ENCODE measurements at regions not wholly inside any gene's neighbourhood (a gene's known extent, or its start where the extent isn't known, plus 50 kb on each side); places are given as distances from the start of the nearest gene placed in this dataset.

- H3K9ac ChIP-seq (ENCODE audit: low read length in 2 of 2), result no peak overlapping the region
- H3K4me1 ChIP-seq (ENCODE audit: control insufficient read depth, insufficient read depth, low read length), result peaks cover 8% of the 10 kb centered on the region
- peaks cover 3% of the 10 kb centered on the region in 2 donors for H3K27me3 ChIP-seq (ENCODE audit: control insufficient read depth in 1 of 2, insufficient read depth in 2 of 2, low read length in 2 of 2)
- no peaks in the 10 kb centered on the region for H3K36me3 ChIP-seq (ENCODE audit: control insufficient read depth in 2 of 2, insufficient read depth in 2 of 2, low read length in 2 of 2)
- H3K27ac ChIP-seq (ENCODE audit: low read length), result no peak overlapping the region
- H3K4me3 ChIP-seq (ENCODE audit: low read length in 2 of 2), result peak overlapping the region; percentile 31 to 60
- H3K9me3 ChIP-seq (ENCODE audit: control insufficient read depth in 2 of 2, low read length in 2 of 2), result no peaks in the 10 kb centered on the region
These were observed 78.2 kb downstream of the PTGR3 start for GRCh38 chr18:75130591-75131328.

GRCh38 chr18:75129717-75130477 lies 79.0 kb downstream of the PTGR3 start:
- no peaks in the 10 kb centered on the region for H3K36me3 ChIP-seq (ENCODE audit: control insufficient read depth in 2 of 2, insufficient read depth in 2 of 2, low read length in 2 of 2)
- H3K27ac ChIP-seq (ENCODE audit: low read length), result no peak overlapping the region
- H3K27me3 ChIP-seq (ENCODE audit: control insufficient read depth in 1 of 2, insufficient read depth in 2 of 2, low read length in 2 of 2), result peaks cover 0 to 3% of the 10 kb centered on the region in 2 donors
- H3K4me1 ChIP-seq (ENCODE audit: control insufficient read depth, insufficient read depth, low read length), result peaks cover 8% of the 10 kb centered on the region
- no peaks in the 10 kb centered on the region for H3K9me3 ChIP-seq (ENCODE audit: control insufficient read depth in 2 of 2, low read length in 2 of 2)
- no peak overlapping the region for H3K4me3 ChIP-seq (ENCODE audit: low read length in 2 of 2)
- H3K9ac ChIP-seq (ENCODE audit: low read length in 2 of 2), result no peak overlapping the region

- H3K4me3 ChIP-seq (ENCODE audit: low read length in 2 of 2), result no peak overlapping the region
- H3K4me1 ChIP-seq (ENCODE audit: control insufficient read depth, insufficient read depth, low read length), result peaks cover 8% of the 10 kb centered on the region
- H3K36me3 ChIP-seq (ENCODE audit: control insufficient read depth in 2 of 2, insufficient read depth in 2 of 2, low read length in 2 of 2), result no peaks in the 10 kb centered on the region
- H3K27me3 ChIP-seq (ENCODE audit: control insufficient read depth in 1 of 2, insufficient read depth in 2 of 2, low read length in 2 of 2), result peaks cover 0 to 3% of the 10 kb centered on the region in 2 donors
- no peaks in the 10 kb centered on the region for H3K9me3 ChIP-seq (ENCODE audit: control insufficient read depth in 2 of 2, low read length in 2 of 2)
- no peak overlapping the region for H3K27ac ChIP-seq (ENCODE audit: low read length)
- H3K9ac ChIP-seq (ENCODE audit: low read length in 2 of 2), result no peak overlapping the region
These were observed 79.8 kb downstream of the PTGR3 start for GRCh38 chr18:75128911-75129716.

GRCh38 chr18:75128051-75128605 lies 80.8 kb downstream of the PTGR3 start:
- H3K9me3 ChIP-seq (ENCODE audit: control insufficient read depth in 2 of 2, low read length in 2 of 2), result no peaks in the 10 kb centered on the region
- no peak overlapping the region for H3K9ac ChIP-seq (ENCODE audit: low read length in 2 of 2)
- H3K4me1 ChIP-seq (ENCODE audit: control insufficient read depth, insufficient read depth, low read length), result peaks cover 8% of the 10 kb centered on the region
- H3K36me3 ChIP-seq (ENCODE audit: control insufficient read depth in 2 of 2, insufficient read depth in 2 of 2, low read length in 2 of 2), result no peaks in the 10 kb centered on the region
- no peak overlapping the region for H3K27ac ChIP-seq (ENCODE audit: low read length)
- peaks cover 0 to 3% of the 10 kb centered on the region in 2 donors for H3K27me3 ChIP-seq (ENCODE audit: control insufficient read depth in 1 of 2, insufficient read depth in 2 of 2, low read length in 2 of 2)
- H3K4me3 ChIP-seq (ENCODE audit: low read length in 2 of 2), result no peak overlapping the region

GRCh38 chr18:75127143-75128021 lies 81.6 kb downstream of the PTGR3 start:
- Histone ChIP-seq H3K9me3 (ENCODE audit: control insufficient read depth in 2 of 2, low read length in 2 of 2) (no peaks in the 10 kb centered on the region), H3K9ac (ENCODE audit: low read length in 2 of 2) (no peak overlapping the region), H3K27ac (ENCODE audit: low read length) (no peak overlapping the region), H3K4me1 (ENCODE audit: control insufficient read depth, insufficient read depth, low read length) (peaks cover 8% of the 10 kb centered on the region), H3K4me3 (ENCODE audit: low read length in 2 of 2) (no peak overlapping the region), H3K27me3 (ENCODE audit: control insufficient read depth in 1 of 2, insufficient read depth in 2 of 2, low read length in 2 of 2) (peaks cover 0 to 3% of the 10 kb centered on the region in 2 donors), H3K36me3 (ENCODE audit: control insufficient read depth in 2 of 2, insufficient read depth in 2 of 2, low read length in 2 of 2) (no peaks in the 10 kb centered on the region)

GRCh38 chr18:75125382-75126331 lies 83.3 kb downstream of the PTGR3 start:
- no peak overlapping the region for H3K9ac ChIP-seq (ENCODE audit: low read length in 2 of 2)
- peaks cover 4% of the 10 kb centered on the region for H3K4me1 ChIP-seq (ENCODE audit: control insufficient read depth, insufficient read depth, low read length)
- no peak overlapping the region for H3K27ac ChIP-seq (ENCODE audit: low read length)
- no peaks in the 10 kb centered on the region for H3K9me3 ChIP-seq (ENCODE audit: control insufficient read depth in 2 of 2, low read length in 2 of 2)
- H3K4me3 ChIP-seq (ENCODE audit: low read length in 2 of 2), result no peak overlapping the region
- no peaks in the 10 kb centered on the region for H3K36me3 ChIP-seq (ENCODE audit: control insufficient read depth in 2 of 2, insufficient read depth in 2 of 2, low read length in 2 of 2)
- H3K27me3 ChIP-seq (ENCODE audit: control insufficient read depth in 1 of 2, insufficient read depth in 2 of 2, low read length in 2 of 2), result peaks cover 0 to 3% of the 10 kb centered on the region in 2 donors

GRCh38 chr18:75124991-75125381 lies 84.0 kb downstream of the PTGR3 start:
- Histone ChIP-seq H3K4me3 (ENCODE audit: low read length in 2 of 2) (no peak overlapping the region), H3K27ac (ENCODE audit: low read length) (no peak overlapping the region), H3K4me1 (ENCODE audit: control insufficient read depth, insufficient read depth, low read length) (no peaks in the 10 kb centered on the region), H3K9ac (ENCODE audit: low read length in 2 of 2) (no peak overlapping the region), H3K9me3 (ENCODE audit: control insufficient read depth in 2 of 2, low read length in 2 of 2) (no peaks in the 10 kb centered on the region), H3K27me3 (ENCODE audit: control insufficient read depth in 1 of 2, insufficient read depth in 2 of 2, low read length in 2 of 2) (peaks cover 0 to 3% of the 10 kb centered on the region in 2 donors), H3K36me3 (ENCODE audit: control insufficient read depth in 2 of 2, insufficient read depth in 2 of 2, low read length in 2 of 2) (no peaks in the 10 kb centered on the region)

GRCh38 chr18:75124551-75124950 lies 84.4 kb downstream of the PTGR3 start:
- no peaks in the 10 kb centered on the region for H3K4me1 ChIP-seq (ENCODE audit: control insufficient read depth, insufficient read depth, low read length)
- H3K27me3 ChIP-seq (ENCODE audit: control insufficient read depth in 1 of 2, insufficient read depth in 2 of 2, low read length in 2 of 2), result peaks cover 0 to 3% of the 10 kb centered on the region in 2 donors
- H3K9ac ChIP-seq (ENCODE audit: low read length in 2 of 2), result no peak overlapping the region
- no peaks in the 10 kb centered on the region for H3K9me3 ChIP-seq (ENCODE audit: control insufficient read depth in 2 of 2, low read length in 2 of 2)
- no peaks in the 10 kb centered on the region for H3K36me3 ChIP-seq (ENCODE audit: control insufficient read depth in 2 of 2, insufficient read depth in 2 of 2, low read length in 2 of 2)
- H3K4me3 ChIP-seq (ENCODE audit: low read length in 2 of 2), result no peak overlapping the region
- no peak overlapping the region for H3K27ac ChIP-seq (ENCODE audit: low read length)

- no peaks in the 10 kb centered on the region for H3K36me3 ChIP-seq (ENCODE audit: control insufficient read depth in 2 of 2, insufficient read depth in 2 of 2, low read length in 2 of 2)
- no peaks in the 10 kb centered on the region for H3K9me3 ChIP-seq (ENCODE audit: control insufficient read depth in 2 of 2, low read length in 2 of 2)
- H3K9ac ChIP-seq (ENCODE audit: low read length in 2 of 2), result no peak overlapping the region
- no peaks in the 10 kb centered on the region for H3K4me1 ChIP-seq (ENCODE audit: control insufficient read depth, insufficient read depth, low read length)
- no peak overlapping the region for H3K27ac ChIP-seq (ENCODE audit: low read length)
- peaks cover 0 to 3% of the 10 kb centered on the region in 2 donors for H3K27me3 ChIP-seq (ENCODE audit: control insufficient read depth in 1 of 2, insufficient read depth in 2 of 2, low read length in 2 of 2)
- no peak overlapping the region for H3K4me3 ChIP-seq (ENCODE audit: low read length in 2 of 2)
These were observed 85.8 kb downstream of the PTGR3 start for GRCh38 chr18:75123113-75123512.
